WERI-Rb-1 (cell line): ENCODE measurements at regions not wholly inside any gene's neighbourhood (a gene's known extent, or its start where the extent isn't known, plus 50 kb on each side); places are given as distances from the start of the nearest gene placed in this dataset.
"Not testable (repeated sequence)": the region's sequence is repeated elsewhere in the genome, so short reads cannot be mapped to it uniquely, and the experiment has no call there.

Experiments used
- DNase-seq: peaks from one replicate; pipeline ENCODE4 v3.0.0-alpha.2; 2020
- H3K27ac ChIP-seq: fragments of 250-450 bp; sonication (Bioruptor Pico); 2 replicates; pipeline ENCODE4 v1.5.1; 2020; ENCODE audit warnings: mild to moderate bottlenecking, moderate library complexity
- H3K27me3 ChIP-seq: fragments of 250-450 bp; sonication (Bioruptor Pico); 2 replicates; pipeline ENCODE4 v1.5.1; 2021; ENCODE audit warnings: mild to moderate bottlenecking, low read depth, moderate library complexity; ENCODE audit not compliant: insufficient read depth, severe bottlenecking
- H3K36me3 ChIP-seq: fragments of 250-450 bp; sonication (Bioruptor Pico); 2 replicates; pipeline ENCODE4 v1.5.1; 2020; ENCODE audit warnings: mild to moderate bottlenecking, moderate library complexity
- H3K4me3 ChIP-seq: 2 replicates; pipeline ENCODE4 v1.5.1; 2011; ENCODE audit warnings: low read depth, mild to moderate bottlenecking, control low read depth, low read length
- H3K9me3 ChIP-seq: fragments of 250-450 bp; sonication (Bioruptor Pico); 2 replicates; pipeline ENCODE4 v1.5.1; 2021; ENCODE audit warnings: mild to moderate bottlenecking, moderate library complexity; ENCODE audit not compliant: severe bottlenecking
- TF ChIP-seq, protein P1 (sequence below): IDR thresholded peaks from 2 replicates; pipeline ENCODE4 v1.5.1; 2011; ENCODE audit warnings: low read depth, mild to moderate bottlenecking, control low read depth, inconsistent platforms, low read length

DNA sequence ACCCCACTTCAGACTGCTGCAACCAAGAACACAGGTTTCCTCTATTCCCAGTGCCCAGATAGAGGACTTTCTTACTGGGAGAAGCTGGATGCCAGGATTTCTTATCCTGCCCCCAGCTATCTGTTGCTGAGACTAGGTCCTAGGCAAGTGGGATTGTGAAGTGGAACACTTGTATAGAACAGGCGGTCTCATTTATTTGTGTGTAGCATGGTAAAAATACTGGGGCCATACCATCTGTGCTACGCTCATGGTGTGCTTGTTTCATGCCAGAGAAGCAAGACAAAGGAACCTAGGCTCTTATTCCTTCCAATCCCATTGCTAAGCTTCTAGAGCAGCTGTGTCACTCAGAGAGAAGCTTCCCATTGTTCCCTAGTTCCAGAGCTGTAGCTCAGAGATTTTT, 191.5 kb upstream of the EPHA6 start:
- no peak for DNase-seq
- Histone ChIP-seq H3K36me3 (no peaks in the 10 kb centered on the region), H3K9me3 (no peaks in the 10 kb centered on the region), H3K4me3 (no peak overlapping the region), H3K27me3 (peaks cover 9% of the 10 kb centered on the region), H3K27ac (no peak overlapping the region)
- TF ChIP-seq, protein P1, sequence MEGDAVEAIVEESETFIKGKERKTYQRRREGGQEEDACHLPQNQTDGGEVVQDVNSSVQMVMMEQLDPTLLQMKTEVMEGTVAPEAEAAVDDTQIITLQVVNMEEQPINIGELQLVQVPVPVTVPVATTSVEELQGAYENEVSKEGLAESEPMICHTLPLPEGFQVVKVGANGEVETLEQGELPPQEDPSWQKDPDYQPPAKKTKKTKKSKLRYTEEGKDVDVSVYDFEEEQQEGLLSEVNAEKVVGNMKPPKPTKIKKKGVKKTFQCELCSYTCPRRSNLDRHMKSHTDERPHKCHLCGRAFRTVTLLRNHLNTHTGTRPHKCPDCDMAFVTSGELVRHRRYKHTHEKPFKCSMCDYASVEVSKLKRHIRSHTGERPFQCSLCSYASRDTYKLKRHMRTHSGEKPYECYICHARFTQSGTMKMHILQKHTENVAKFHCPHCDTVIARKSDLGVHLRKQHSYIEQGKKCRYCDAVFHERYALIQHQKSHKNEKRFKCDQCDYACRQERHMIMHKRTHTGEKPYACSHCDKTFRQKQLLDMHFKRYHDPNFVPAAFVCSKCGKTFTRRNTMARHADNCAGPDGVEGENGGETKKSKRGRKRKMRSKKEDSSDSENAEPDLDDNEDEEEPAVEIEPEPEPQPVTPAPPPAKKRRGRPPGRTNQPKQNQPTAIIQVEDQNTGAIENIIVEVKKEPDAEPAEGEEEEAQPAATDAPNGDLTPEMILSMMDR: no peak

DNA sequence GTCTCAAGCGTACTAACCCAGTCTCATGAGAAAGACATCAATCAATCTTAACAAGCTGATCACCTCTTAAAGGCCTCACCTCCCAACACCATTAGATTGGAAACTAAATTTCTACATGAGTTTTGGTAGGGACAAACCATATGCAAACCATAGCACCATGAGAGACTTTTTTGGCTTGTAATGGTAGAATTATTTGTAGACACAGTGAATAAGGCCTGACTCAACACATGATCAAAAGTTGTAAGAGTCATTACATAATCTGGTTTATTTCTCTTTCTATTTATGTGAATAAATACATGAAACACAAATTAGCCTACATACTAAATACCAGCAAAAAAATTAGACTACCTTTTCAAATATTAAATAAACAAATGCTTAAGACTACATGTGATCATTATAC, 183.3 kb upstream of the EPHA6 start:
- H3K4me3 ChIP-seq: no peak overlapping the region
- TF ChIP-seq, protein P1: no peak
- H3K27ac ChIP-seq: no peak overlapping the region
- H3K9me3 ChIP-seq: no peaks in the 10 kb centered on the region
- H3K27me3 ChIP-seq: peaks cover 3% of the 10 kb centered on the region
- no peaks in the 10 kb centered on the region for H3K36me3 ChIP-seq
- DNase-seq: no peak

DNA sequence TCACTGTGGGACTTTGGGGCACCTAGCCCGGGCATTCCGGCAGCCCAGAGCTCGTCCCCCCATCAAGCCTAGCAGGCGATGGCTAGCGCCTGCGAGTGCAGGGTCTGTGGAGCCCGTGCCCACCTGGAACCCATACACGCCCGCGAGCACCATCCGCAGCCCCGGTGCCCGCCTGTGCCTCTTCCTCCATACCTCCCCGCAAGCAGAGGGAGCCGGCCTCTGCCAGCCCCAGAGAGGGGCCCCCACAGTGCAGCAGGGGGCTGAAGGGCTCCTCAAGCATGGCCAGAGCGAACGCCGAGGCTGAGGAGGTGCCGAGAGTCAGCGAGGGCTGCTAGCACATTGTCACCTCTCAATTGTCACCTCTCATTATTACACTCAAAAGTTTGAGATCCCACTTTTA, 167.8 kb upstream of the EPHA6 start:
- H3K36me3 ChIP-seq: no peaks in the 10 kb centered on the region
- no peak overlapping the region for H3K27ac ChIP-seq
- no peaks in the 10 kb centered on the region for H3K9me3 ChIP-seq
- TF ChIP-seq, protein P1: no peak
- no peak overlapping the region for H3K4me3 ChIP-seq
- peaks cover 31% of the 10 kb centered on the region for H3K27me3 ChIP-seq
- DNase-seq: no peak

DNA sequence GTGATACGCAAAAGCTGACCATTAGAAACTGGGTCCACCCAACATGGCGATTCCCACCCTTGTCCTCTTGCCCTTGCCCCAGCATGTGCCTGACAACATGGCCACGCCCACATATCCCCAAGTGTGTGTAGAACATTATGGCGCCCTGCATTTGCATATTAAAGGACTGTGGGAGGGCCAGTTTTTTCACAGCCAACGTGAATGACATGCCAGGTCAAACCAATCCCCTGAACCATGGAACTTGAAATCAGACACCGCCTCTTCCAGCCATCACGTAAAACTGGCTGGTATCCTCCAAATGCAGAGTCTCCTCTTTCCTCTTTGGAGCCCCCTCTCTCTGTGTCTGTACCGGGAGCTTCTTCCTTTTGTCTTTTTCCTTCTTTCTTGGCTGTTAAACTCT, 156.7 kb upstream of the EPHA6 start:
- H3K27ac ChIP-seq: no peak overlapping the region
- H3K27me3 ChIP-seq: peaks cover 58% of the 10 kb centered on the region
- no peak for DNase-seq
- TF ChIP-seq, protein P1: no peak
- H3K4me3 ChIP-seq: no peak overlapping the region
- no peaks in the 10 kb centered on the region for H3K9me3 ChIP-seq
- H3K36me3 ChIP-seq: no peaks in the 10 kb centered on the region

DNA sequence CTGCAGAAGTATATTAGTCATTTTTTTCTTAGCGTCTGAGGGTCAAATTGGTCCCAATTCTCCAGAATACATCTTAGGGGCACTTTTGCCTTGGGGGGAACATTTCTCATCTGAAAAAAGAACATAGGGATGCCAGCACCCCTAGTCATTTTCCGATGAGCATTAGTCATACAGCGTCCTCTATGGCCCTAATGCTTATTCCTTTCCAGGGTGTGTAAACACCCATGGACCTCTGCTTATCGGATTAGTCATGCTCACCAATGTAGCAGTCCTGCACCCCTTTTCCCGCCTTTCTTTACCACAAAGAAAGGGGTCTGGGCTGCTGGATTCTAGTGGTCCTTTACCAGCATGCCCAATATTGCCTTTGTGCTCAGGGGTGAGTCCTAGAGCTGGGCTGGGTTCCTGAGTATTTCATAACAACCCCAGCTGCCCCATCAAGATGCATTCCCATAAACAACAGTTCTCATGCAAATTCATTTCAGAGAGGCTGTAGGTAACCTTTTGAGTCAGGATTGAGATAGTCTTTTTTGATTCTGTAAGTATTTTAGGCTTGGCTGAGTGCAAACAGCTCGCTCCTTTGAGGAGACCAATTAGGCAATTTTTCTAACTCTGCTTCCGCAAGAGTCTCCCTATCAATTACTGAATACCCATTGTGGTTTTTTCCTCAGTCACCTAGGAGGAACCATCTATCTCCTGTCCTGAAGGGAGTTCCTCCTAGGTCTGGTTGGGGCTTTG, 142.4 kb upstream of the EPHA6 start:
- not testable (repeated sequence) for H3K36me3 ChIP-seq, H3K27ac ChIP-seq, H3K9me3 ChIP-seq, H3K4me3 ChIP-seq, H3K27me3 ChIP-seq, DNase-seq

DNA sequence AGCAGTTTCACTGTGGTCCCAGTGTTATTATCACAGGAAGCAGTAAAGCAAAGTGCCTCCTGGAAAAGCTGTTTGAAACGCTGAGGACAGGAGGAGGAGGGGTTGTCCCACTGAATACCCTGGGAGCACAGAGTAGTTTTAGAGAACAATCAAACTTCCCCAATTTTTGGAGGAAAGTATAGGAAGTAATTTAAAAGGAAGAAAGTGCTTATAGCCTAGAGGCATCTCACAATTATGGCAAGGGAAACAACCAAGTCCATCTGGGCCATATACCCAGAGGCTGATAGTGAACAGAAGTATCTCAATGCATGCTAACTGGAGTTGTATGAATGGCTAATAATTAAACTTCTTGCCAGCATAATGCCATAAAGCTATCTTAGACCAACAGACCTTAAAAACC, 137.2 kb upstream of the EPHA6 start:
- Histone ChIP-seq H3K4me3 (no peak overlapping the region), H3K9me3 (no peaks in the 10 kb centered on the region), H3K36me3 (no peaks in the 10 kb centered on the region), H3K27ac (no peak overlapping the region), H3K27me3 (peaks cover 5% of the 10 kb centered on the region)
- TF ChIP-seq, protein P1: no peak
- DNase-seq: no peak
